GM21717 (cell line): ENCODE measurements at regions not wholly inside any gene's neighbourhood (a gene's known extent, or its start where the extent isn't known, plus 50 kb on each side); places are given as distances from the start of the nearest gene placed in this dataset.
"Not testable (repeated sequence)": the region's sequence is repeated elsewhere in the genome, so short reads cannot be mapped to it uniquely, and the experiment has no call there.

Source experiments
- ATAC-seq: cut with Tn5 transposase; IDR thresholded peaks from one replicate; pipeline ENCODE4 v1.9.1; 2021; ENCODE audit warnings: mild to moderate bottlenecking, moderate library complexity; ENCODE audit not compliant: unreplicated experiment

- ATAC-seq, result no peak
These were observed 52.2 kb upstream of the PRL start for GRCh38 chr6:22349051-22349450.

DNA sequence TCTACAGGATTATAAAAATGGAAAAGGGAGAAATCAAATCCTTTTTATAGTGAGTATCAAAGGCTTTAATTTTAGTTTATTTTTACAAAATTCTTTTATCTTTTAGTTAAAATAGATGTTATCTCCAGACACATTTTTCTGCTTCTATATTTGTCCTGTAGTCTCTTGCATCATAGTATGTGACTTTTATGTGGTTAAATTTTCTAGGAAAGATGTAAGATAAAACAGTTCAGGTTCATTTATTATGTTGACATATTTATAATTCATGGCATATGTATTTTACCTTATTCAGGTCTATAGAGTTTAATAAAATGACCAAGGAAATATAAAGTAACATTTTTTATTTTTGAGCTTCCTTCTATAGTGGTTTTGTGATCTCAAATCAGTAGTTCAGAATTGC is 52.7 kb upstream of the PRL start:
- ATAC-seq, result no peak

GRCh38 chr6:22350109-22350508 is 53.3 kb upstream of the PRL start:
- no peak for ATAC-seq

DNA sequence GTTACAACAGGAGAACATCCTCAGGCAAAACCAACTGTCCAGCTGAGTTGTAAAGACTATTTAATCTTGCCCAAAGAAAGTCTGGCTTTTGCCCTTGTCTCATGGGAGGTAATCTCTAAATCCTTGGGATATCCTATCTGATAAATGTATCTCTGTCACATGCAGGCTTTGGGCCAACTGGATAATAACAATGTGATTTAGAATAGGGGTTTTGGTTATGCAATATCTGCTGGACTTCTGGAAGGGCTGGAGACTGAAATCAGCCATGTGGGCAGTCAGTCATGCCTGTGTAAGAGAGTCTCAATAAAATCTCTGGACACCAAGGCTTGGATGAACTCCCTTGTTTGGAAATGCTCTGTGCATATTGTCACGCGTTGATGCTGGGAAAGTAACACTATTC is 56.3 kb upstream of the PRL start:
- ATAC-seq, result no peak

DNA sequence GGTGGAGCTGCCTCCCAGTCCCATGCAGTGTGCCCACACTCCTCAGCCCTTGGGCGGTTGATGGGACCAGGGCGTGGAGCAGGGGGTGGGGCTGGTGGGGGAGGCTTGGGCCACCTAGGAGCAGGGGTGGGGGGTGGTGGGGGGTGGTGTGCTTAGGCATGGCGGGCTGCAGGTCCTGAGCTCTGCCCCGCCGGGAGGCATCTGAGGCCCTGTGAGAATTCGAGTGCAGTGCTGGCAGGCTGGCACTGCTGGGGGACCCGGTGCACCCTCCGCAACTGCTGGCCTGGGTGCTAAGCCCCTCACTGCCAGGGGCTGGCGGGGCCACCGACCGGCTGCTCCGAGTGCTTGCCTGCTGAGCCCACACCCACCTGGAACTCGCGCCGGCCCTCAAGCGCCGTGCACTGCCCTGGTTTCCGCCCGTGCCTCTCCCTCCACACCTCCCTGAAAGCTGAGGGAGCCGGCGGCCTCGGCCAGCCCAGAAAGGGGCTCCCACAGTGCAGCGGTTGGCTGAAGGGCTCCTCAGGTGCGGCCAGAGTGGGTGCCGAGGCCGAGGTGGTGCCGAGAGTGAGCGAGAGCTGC is 59.6 kb upstream of the PRL start:
- no peak for ATAC-seq

DNA sequence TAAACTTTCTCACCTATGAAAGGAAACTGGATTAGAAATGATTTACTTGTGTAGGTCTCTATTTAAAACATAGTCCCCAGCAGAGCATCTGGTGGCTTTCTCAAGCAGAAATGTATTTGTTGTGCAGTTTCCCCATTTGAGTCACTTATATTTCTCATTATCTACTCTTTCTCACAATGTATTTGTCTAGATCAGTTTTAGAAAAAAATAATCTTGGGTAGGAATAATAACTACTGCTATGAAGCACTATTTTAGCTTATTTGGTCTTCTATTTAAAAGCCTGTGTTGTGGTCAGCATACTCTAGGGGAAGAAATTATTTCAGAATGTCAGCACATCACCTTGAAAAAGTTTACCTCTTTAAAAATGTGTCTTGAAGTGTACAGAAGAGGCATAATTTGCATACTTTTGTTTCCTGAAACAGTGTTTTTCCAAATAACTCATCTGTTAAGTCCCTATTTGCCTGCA is 60.9 kb upstream of the PRL start:
- ATAC-seq, result peak; percentile 65

- ATAC-seq, result no peak
These were observed 64.7 kb upstream of the PRL start for GRCh38 chr6:22361576-22361975.

GRCh38 chr6:22362361-22362760 is 65.5 kb upstream of the PRL start:
- ATAC-seq, result no peak

DNA sequence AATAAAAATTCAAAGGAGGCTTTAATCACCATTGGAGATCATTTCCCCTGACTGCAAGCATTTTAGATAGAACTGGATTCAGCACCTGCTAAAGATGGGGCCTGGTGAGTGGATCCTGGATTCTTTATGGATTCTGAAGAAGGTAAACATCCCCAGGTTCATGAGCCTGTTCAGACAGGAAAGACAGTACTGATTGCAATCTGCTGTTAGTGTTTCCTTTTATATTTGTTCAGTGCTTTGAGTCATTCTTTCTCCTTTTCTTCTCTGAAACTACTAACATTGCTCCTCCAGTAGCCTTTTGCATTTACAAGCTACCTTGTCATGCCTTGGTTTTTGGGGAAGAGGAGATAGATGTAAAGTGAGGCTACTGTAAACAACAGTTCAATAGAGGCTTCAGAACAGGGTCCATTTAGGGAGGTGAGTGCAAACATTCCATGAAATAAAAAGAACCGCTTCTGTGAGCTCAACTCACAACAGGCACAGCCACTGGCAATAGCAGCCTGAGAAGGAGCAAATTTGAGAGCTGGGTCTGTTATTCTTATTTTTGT is 66.4 kb upstream of the PRL start:
- ATAC-seq, result no peak

DNA sequence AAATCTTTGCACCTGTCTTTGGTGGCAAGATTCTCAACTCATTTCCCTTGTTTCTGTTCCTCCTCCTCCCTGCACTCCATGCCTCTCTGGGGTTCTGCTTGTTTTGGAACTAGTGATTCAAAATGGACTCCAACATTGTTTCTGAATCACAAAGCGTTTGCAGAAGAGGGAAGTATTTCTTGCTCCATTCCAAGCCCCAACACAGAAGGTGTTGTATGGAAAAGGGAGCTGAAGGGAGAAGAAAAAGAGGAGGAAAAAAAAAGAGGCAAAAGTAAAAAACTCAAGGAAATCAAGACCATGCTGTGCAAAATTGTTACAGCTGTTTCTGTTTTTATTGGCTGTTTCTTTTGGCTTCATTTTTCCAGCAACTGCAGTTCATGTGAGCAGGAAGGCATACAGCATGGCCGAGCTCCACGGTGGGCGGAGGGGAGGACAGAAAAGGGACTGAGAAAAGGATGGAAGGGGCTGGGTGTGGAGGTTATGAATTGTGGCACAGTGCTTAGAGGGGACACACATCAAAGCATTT is 66.9 kb upstream of the PRL start:
- ATAC-seq, result no peak

- ATAC-seq, result no peak
These were observed 67.5 kb upstream of the PRL start for GRCh38 chr6:22364306-22364705.

DNA sequence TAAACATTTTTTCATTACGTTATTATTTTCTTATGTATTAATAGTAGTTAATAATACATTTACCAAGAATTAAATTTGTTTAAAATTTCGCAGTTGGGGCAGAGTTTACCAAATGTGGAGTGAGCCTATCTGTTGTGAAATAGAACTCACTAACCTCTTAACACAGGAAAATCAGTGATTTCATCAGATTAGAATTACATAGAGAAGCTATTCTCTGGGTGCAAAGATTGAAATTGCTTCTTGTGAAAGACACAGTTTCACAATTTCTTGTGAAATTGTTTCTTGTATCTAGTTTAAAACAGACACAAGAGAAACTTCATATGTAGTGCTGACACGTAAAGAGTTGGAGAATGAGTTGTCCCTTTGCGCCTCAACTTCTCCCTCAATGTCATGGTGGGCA is 69.4 kb upstream of the PRL start:
- ATAC-seq, result no peak

- no peak for ATAC-seq
These were observed 70.5 kb upstream of the PRL start for GRCh38 chr6:22367346-22367745.

GRCh38 chr6:22368794-22369193 is 72.0 kb upstream of the PRL start:
- no peak for ATAC-seq

GRCh38 chr6:22372922-22373321 is 76.1 kb upstream of the PRL start:
- ATAC-seq, result peak; percentile 82

DNA sequence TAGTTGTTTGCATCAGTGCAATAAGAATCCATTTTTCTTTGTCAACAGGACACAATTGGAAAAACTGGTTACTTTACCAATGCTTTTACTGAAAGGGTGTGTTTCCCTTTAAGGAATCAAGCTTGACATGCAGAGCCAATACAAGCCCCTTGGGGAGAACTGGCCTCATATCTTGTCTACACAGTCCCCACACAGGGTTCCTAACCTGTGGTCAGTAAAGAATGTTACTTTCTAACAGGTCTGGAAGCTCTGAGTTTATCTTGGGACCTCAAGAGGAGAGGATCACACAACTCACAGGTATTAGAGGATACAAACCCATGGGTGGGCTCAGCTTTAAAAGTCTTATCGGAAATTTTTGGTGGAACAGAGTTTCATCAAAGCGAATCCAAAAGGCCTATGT is 78.1 kb upstream of the PRL start:
- ATAC-seq, result not testable (repeated sequence)

GRCh38 chr6:22376293-22376692 is 79.5 kb upstream of the PRL start:
- not testable (repeated sequence) for ATAC-seq

- ATAC-seq, result not testable (repeated sequence)
These were observed 81.7 kb upstream of the PRL start for GRCh38 chr6:22378536-22378935.

DNA sequence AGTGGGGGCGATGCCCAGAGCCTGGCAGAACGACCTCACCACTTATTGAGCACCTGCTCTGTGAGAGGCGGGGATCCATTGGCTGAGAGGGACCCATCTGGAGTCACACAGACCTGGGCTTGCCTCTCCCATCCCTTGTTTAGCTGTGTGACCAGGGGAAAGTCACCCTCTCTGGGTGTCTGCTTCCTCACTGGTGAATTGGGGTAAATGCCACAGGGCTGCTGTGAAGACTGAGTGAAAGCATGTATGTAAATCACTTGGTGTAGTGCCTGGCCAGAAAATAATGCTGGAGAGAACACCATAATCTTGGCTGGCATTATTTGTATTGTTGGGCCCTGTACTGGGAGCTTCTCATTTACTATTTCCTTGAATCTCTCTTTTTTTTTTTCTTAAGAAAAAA is 83.4 kb upstream of the PRL start:
- no peak for ATAC-seq

DNA sequence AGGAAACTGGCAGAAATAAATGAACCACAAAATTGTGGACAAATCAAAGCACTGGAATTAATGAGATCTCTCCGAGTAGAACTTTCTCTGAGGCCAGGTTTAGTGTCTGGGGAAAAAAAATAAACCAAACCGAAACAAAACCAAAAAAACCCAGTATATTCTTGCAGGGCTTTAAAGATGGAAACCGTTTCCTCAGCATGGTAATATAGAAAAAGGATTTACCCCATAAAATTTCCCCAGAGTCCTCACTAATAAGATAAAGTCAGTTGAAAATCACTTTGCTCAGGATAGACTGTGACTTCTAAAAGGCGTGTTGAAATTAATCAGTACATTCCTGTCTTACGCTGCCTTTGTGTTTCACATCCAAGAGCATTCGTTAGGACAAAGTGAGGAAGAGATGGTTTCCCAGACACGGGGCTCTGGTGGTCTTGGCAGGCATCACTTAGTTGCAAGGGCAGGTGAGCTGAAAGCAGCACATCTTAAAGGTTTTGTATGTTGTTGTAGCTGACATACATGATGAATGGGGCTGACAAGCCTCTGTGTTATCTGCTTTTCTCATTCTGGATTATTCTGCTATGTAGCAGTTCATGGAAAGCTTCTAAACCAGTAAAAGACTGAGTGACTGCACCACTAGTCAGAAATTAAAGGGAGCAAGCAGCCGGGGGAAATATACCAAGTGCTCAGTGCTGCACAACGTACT is 85.2 kb upstream of the PRL start:
- ATAC-seq, result no peak

DNA sequence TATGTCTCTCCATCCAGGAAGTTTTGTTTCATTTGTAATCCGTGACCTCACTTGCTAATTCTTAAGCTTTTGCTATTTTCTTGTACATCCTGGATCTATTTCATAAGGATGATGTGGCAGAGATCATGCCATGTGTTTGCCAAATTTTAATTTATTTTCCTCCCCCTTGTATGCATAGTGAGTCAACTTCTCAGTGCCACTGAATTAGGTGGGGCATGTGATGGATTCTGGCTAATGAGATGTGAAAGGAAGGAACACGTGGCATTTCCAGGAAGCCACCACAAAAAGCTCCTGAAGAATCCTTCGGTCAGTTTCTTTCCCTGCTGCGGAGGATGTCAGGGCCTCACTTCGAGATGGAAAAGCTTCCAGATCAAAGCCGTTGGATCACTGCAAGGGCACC is 86.2 kb upstream of the PRL start:
- no peak for ATAC-seq

DNA sequence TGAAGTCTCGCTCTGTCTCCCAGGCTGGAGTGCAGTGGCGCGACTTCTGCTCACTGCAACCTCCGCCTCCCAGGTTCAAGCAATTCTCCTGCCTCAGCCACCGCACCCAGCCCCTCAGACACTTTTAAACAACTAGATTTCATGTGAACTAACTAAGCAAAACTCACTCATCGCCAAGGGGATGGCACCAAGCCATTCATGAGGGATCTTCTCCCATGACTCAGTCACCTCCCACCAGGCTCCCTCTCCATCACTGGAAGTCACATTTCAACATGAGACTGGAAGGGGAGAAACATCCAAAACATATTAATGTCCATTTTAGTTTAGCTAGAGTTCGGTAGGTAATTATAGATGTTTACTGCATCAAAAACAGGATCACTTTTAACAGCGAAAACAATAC is 95.9 kb upstream of the PRL start:
- no peak for ATAC-seq
